ENCODE measurements at regions not wholly inside any gene's neighbourhood (a gene's known extent, or its start where the extent isn't known, plus 50 kb on each side); places are given as distances from the start of the nearest gene placed in this dataset.

DNA sequence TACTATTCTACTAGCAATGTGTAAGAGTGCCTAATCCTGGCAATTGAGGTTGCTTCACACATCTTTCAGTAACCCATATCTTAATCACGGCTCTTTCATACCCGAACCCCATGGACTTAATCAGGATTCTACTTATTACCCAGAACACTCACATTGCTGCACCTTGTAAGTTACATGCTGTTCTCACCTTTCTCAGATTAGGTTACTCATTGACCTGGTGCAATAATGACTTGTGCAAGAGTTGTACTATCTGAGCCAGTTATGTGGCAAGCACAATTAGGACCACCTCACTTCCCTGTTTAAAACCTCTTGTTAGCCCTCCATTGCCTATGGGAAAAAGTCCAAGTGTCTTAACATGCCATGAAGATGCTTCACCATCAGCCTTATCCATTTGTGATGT, 306.7 kb upstream of the E2F7 start:
- in situ Hi-C loops (cut with HindIII; ENCODE audit: low sequenced_read_pairs) = no loop called here

DNA sequence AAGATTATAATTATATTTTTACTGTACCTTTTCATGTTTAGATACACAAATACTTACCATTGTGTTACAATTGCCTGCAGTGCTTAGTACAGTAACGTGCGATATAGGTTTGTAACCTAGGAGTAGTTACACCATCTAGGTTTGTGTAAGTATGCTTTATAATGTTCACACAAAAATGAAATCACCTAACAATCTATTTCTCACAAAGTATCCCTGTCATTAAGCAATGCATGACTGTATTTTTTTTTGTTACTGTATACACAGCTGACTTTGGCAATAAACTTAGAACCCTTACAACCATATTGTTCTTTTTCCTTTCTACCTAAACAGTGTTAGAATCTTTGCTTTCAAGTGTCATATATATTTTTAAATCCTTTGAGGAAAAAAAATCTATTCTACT, 303.0 kb upstream of the E2F7 start:
- in situ Hi-C loops (cut with HindIII; ENCODE audit: low sequenced_read_pairs) = no loop called here

- in situ Hi-C loops (cut with HindIII; ENCODE audit: low sequenced_read_pairs) = no loop called here
Measured at GRCh38 chr12:77366616-77367015, 301.2 kb upstream of the E2F7 start.

GRCh38 chr12:77364400-77364799, 299.0 kb upstream of the E2F7 start:
- in situ Hi-C loops (cut with HindIII; ENCODE audit: low sequenced_read_pairs) = no loop called here

GRCh38 chr12:77362509-77363210, 297.3 kb upstream of the E2F7 start:
- in situ Hi-C loops (cut with HindIII; ENCODE audit: low sequenced_read_pairs) = no loop called here

GRCh38 chr12:77357655-77358054, 292.3 kb upstream of the E2F7 start:
- in situ Hi-C loops (cut with HindIII; ENCODE audit: low sequenced_read_pairs) = no loop called here

- in situ Hi-C loops (cut with HindIII; ENCODE audit: low sequenced_read_pairs) = no loop called here
Measured at GRCh38 chr12:77354766-77355362, 289.5 kb upstream of the E2F7 start.

GRCh38 chr12:77352946-77353345, 287.6 kb upstream of the E2F7 start:
- in situ Hi-C loops (cut with HindIII; ENCODE audit: low sequenced_read_pairs) = no loop called here

- in situ Hi-C loops (cut with HindIII; ENCODE audit: low sequenced_read_pairs) = no loop called here
Measured at GRCh38 chr12:77351860-77352259, 286.5 kb upstream of the E2F7 start.

- in situ Hi-C loops (cut with HindIII; ENCODE audit: low sequenced_read_pairs) = no loop called here
Measured at GRCh38 chr12:77349689-77350370, 284.5 kb upstream of the E2F7 start.

- in situ Hi-C loops (cut with HindIII; ENCODE audit: low sequenced_read_pairs) = no loop called here
Measured at GRCh38 chr12:77347017-77347416, 281.6 kb upstream of the E2F7 start.

- in situ Hi-C loops (cut with HindIII; ENCODE audit: low sequenced_read_pairs) = no loop called here
Measured at GRCh38 chr12:77345336-77345735, 280.0 kb upstream of the E2F7 start.

- in situ Hi-C loops (cut with HindIII; ENCODE audit: low sequenced_read_pairs) = no loop called here
Measured at GRCh38 chr12:77344651-77345050, 279.3 kb upstream of the E2F7 start.

- in situ Hi-C loops (cut with HindIII; ENCODE audit: low sequenced_read_pairs) = no loop called here
Measured at GRCh38 chr12:77343291-77343690, 277.9 kb upstream of the E2F7 start.

GRCh38 chr12:77342253-77342652, 276.9 kb upstream of the E2F7 start:
- in situ Hi-C loops (cut with HindIII; ENCODE audit: low sequenced_read_pairs) = no loop called here

DNA sequence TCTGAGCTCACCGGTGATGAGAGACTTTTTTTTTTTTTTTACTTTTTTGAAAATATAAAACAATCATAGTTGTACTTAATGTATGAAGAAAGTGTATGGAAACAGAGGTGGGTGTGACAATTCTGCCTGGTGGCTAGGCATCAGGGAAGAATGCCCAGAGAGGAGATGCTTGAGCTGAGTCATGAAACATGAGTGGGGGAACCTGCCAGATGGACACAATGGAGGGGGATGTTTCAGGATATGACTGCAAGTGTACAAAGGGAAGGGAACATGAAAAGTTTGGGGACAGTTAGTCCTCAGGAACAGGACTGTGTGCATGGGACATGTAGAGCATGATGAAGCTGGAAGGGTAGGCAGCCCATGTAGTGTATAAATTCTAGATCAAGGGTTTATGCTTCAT, 274.2 kb upstream of the E2F7 start:
- in situ Hi-C loops (cut with HindIII; ENCODE audit: low sequenced_read_pairs) = no loop called here

DNA sequence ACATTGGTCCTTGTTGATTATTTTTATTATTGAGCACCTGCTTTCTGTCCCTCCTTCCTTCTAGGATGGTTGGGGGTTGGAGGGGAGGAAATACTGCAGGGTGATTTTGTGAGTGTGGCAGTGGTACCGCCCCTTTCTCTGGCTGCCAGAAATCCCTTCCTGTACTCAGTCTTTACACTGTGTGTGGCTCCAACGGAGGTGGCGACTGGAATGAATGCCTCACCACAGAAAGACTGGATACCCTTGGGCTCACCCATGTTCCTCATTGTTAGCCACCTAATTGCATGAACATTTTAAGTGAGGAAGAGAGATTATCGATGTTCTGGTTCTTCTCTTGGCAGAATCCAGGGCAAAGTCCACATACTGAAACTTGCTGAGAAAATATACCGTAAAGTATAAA, 272.0 kb upstream of the E2F7 start:
- in situ Hi-C loops (cut with HindIII; ENCODE audit: low sequenced_read_pairs) = no loop called here

DNA sequence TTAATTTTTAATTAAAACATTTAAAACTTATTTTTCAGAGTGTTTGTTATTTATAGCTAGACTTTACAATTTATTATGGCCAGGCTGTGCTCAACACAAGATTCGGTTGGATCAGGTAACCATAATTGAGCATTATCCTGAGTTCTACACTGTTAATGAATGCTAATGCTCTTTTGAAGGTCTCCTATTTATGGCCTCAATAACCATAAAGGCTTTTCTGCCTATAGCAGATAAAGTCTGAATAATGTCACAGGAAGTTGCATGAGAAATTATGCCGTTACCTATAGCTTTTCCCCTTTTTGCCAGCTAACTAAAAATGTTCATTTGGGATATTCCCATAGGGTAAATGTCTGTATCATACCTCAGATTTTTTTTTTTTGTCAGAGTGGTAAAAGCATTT, 269.4 kb upstream of the E2F7 start:
- in situ Hi-C loops (cut with HindIII; ENCODE audit: low sequenced_read_pairs) = no loop called here

DNA sequence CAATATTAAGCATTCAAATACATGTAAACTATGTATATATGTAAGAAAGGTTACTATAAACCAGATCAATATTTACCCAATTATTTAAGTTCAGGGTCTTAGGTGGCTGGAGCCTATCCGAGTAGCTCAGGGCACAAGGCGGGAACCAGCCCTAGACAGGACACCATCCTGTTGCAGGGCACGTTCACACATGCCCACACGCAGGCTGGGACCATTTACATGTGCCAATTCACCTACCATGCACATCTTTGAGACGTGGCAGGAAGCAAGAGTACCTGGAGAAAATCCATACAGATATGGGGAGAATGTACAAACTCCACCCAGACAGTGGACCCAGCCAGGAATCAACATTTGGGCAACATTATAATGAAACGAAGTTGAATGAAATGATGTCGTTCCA, 263.0 kb upstream of the E2F7 start:
- in situ Hi-C loops (cut with HindIII; ENCODE audit: low sequenced_read_pairs) = no loop called here

DNA sequence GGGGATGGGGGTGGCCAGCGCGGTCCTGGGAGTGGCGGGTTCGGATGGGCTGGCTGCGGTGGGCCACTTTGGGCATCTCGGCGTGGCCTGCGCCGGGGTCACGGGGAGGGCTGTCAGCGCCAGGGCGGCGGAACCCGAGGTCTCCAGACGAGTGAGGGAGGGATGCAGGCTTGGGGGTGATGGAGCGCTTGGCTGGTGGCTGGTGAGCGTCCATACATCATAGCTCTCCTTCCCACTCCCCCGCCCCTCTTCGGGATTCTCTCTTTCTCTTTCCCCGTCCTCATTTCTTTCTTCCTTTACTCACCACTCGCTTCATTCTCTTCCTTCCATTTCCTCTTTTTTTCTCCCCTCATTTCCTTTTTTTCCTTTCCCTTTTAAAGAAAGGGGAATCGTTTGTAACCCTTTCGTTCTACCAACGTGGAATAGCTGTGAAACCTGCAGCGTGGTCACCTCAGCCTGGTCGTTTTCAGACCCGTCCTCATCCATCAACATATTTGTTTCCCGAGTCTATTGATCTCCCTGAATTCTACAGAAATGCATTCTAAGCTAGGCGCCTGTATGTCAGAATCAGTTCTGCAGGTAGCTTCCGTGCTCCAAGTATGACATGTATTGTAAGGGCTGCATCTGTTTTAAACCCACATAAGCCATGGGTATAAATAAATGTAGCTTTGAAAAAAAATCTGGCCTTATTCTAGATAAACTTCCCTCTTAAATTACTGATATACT, 260.3 kb upstream of the E2F7 start:
- in situ Hi-C loops (cut with HindIII; ENCODE audit: low sequenced_read_pairs) = no loop called here

DNA sequence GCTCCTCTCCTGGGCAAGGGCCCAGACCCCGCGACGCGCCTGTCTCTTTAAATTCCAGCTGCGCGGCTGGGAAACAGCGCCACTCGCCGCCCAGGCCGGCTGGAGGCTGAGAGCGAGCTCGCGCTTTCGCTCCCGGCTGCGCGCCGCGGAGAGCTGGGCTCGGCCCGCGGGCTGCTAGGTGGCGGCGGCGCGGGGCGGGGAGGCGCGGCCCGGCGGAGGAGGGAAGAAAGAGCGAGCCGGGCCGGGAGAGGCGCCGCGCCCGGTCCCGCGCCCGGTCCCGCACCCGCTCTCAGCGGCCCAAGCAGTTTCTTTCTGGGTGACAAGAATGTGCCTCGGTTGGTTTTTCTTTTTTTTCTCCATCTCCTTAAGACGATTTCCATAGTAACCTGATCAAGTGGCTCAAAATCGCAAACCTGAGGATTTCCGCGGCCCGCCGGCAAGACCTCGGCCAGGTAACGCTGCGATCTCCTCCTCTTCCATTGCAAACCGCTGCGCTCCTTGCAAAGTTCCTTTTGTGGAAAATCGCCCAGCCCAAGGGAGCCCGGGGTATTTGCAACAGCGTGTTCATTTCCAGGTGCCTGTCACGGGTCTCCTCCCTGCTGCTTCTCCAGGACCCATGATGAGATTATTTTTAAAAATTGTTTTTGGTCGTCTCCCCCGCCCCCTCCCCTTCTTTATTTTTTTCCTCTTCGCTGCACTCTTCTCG, 259.5 kb upstream of the E2F7 start:
- in situ Hi-C loops (cut with HindIII; ENCODE audit: low sequenced_read_pairs) = loop anchor here (5.0 to 25.0 kb wide), 2 partner anchors 52 to 263 kb away; partner anchors contain the start of gene E2F7

Measured in endothelial cell of hepatic sinusoid (primary cell).